HG03039 (cell line): ENCODE measurements at regions not wholly inside any gene's neighbourhood (a gene's known extent, or its start where the extent isn't known, plus 50 kb on each side); places are given as distances from the start of the nearest gene placed in this dataset.
A peak's percentile ranks its signal among the peaks of the same experiment; 100 is the strongest.
"Not testable (repeated sequence)": the region's sequence is repeated elsewhere in the genome, so short reads cannot be mapped to it uniquely, and the experiment has no call there.

Experiments
- ATAC-seq: cut with Tn5 transposase; IDR thresholded peaks from one replicate; pipeline ENCODE4 v1.9.1; 2021; ENCODE audit warnings: mild to moderate bottlenecking, moderate library complexity; ENCODE audit not compliant: unreplicated experiment

DNA sequence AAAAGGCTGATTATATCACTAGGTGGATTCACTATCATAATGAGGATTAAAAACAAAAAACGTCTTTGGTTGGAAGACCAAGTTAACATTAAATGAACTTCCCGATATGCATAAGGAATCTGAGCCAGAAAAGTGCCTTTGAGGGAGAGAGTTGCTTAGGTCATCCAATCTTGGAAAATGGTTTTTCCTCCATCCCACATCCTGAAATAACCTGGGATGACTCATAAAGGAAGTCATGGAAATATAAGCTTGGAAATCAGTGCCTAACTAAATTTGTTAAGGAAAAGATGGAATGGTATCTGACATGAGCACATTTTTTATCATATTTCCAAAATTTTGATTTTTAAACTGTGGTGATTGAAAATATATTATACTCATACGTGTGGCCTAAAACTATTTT is 66.0 kb downstream of the KBTBD8 start:
- ATAC-seq, result no peak

- peak; percentile 80 for ATAC-seq
These were observed 69.1 kb downstream of the KBTBD8 start for GRCh38 chr3:67067251-67067650.

GRCh38 chr3:67072640-67073039 is 74.5 kb downstream of the KBTBD8 start:
- ATAC-seq, result not testable (repeated sequence)

GRCh38 chr3:67073812-67074211 is 75.7 kb downstream of the KBTBD8 start:
- ATAC-seq, result no peak

DNA sequence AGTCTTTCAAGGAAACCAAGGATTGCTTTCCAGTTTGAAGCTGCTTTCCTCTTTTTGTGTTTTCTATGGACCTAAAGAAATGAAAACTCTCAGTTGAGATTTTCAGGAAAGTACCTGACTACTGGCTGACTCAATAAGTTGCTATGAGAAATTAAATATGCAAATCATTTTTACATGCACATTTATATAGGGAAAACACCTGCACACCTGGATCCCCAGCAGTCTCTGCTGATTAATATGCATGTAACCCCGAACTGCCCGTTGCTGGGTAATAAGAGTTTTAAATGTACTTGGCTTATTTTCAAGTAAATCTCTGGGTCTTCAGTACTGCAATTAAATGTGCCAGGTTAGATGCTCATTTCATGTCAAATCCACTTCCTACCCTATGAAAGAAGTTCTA is 77.2 kb downstream of the KBTBD8 start:
- no peak for ATAC-seq

GRCh38 chr3:67076607-67077006 is 78.5 kb downstream of the KBTBD8 start:
- no peak for ATAC-seq

DNA sequence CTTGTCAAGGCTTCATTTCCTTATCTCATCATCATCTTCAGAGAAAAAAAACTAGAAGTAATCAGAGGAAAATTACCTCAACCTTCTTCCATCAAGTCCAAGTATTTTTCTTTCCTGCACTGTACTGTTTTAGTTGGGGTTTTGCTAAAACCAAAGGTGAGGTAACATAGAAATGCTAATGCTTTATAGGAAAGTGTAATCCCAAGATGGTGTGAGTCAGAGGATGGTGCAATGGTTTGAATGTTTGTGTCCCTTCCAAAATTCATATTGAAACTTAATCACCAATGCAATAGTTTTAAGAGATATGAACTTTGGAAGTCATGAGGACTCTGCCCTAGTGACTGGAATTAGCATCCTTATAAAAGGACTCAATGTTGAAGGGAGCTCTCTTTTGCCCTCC is 79.5 kb downstream of the KBTBD8 start:
- ATAC-seq, result no peak

- ATAC-seq, result no peak
These were observed 84.5 kb downstream of the KBTBD8 start for GRCh38 chr3:67082533-67083024.

- ATAC-seq, result no peak
These were observed 85.2 kb downstream of the KBTBD8 start for GRCh38 chr3:67083277-67083676.

DNA sequence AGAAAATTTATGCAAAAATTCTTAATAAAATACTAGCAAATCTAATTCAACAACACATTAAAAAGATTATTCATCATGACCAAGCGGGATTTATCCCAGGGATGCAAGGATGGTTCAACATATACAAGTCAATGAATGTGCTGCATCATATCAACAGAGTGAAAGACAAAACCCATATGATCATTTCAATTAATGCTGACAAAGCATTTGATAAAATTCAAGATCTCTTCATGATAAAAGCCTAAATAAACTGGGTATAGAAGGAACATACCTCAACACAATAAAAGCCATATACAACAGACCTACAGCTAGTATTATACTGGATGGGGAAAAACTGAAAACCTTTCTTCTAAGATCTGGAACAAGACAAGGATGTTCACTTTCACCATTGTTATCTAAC is 89.7 kb downstream of the KBTBD8 start:
- ATAC-seq, result no peak

- ATAC-seq, result no peak
These were observed 92.4 kb downstream of the KBTBD8 start for GRCh38 chr3:67090474-67090873.

GRCh38 chr3:67093305-67093704 is 95.2 kb downstream of the KBTBD8 start:
- ATAC-seq, result no peak

DNA sequence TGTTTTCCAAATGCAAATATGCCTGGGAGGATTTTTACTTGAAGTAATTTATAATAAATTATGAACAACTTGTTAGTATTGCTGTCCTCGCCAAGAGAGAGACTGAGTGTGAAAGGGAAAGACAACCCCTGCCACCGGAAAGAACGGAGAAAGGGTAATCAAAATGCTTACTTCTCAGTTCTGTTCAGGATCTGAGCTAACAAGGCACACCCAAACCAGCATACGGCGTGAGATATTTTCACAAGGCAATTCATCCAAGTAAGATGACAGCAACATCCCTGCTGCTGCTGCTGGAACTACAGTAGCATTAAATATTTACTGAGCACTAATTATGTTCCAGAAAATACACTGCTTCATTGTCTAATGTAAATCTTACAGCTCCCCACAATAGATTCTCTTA is 96.1 kb downstream of the KBTBD8 start:
- no peak for ATAC-seq

GRCh38 chr3:67094774-67095173 is 96.7 kb downstream of the KBTBD8 start:
- ATAC-seq, result no peak

- ATAC-seq, result no peak
These were observed 106.3 kb downstream of the KBTBD8 start for GRCh38 chr3:67104388-67104787.

DNA sequence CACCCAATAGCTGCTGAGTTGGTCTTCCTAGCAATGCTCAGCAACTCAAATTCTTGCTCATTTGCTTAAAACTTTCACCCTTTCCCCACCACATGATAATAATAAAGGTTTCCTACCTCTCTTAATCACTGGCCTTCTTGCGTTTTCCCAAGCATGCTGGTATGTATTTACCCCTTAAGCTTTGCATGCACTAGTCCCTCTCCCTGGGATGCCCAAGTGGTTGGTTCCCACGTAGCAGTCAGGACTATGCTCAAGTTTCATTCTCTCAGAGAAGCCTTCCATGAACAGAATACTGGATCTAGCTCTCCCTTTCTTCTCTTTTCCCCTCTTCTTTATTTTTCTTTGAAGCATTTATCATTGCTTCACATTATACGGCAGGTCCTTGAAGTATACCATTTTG is 108.8 kb downstream of the KBTBD8 start:
- no peak for ATAC-seq

DNA sequence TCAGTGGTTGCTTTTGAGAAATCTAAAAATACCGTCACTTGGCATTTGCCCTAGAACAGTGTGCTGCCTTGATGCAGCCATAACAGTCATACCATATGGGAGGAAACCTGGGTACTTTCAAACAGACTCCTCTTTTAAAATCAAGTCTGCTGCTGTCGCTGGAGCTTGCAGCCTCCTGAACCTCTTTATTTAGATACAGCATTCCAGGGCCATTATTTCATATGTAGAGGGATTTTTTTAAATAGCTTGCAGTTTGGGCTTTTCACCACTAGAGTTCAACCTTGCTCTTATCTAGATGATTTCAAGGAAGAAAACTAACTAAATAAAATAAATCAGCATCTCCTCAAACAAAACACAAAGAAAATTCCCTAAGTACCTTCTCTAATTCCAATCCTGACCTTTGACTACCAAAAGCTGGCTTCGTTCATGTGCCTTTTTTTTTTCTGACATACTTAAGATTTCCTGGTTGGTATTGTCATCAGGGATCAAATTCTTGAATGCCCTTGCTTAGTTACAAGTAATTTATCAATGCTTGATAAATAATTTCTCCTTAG is 111.6 kb downstream of the KBTBD8 start:
- ATAC-seq, result no peak

DNA sequence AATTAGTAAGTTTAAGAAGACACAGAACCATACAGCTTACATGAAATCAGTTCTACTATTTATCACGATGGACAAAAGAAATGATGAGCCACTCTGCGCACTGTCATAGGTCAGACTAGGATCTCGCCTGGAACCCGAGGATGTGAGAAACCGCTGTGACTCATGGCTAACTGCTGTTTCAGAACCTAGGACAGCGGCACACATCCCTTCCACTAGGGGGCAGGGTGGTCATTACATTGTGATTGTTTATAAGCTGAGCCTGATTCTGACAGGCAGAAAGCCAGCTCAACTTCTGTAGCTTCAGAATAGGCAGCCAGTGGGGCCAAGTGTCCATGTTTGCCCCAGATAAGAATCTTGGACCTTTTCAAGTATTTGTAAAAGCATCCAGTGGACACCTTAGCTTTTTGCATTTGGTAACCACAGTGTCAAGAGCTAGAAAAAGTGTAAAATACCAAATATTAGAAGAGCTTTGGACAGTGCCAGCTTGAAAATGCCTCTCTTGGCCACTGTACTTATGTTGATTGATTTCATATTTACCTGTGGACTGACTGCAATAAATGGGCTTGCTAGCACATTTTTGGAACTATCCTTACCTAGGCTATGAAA is 115.8 kb downstream of the KBTBD8 start:
- peak; percentile 96 for ATAC-seq

DNA sequence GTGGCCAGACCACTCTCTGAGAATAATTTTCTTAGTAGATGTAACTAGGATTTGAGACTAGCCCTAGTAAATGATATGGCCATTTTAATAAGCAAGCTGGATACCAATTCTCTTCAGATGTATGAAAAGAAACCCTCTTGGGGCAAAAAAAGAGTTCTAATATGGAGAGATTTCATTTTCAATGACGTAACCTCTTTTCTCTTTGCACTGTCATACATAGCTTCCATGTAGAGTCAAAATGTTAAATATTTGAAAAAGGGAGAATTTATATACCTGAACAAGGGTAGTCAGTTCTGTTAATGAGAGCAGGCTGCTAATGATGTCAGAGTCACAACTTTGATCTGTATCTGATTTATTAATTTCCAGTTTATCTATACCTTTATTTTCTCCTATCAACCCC is 120.0 kb downstream of the KBTBD8 start:
- no peak for ATAC-seq

DNA sequence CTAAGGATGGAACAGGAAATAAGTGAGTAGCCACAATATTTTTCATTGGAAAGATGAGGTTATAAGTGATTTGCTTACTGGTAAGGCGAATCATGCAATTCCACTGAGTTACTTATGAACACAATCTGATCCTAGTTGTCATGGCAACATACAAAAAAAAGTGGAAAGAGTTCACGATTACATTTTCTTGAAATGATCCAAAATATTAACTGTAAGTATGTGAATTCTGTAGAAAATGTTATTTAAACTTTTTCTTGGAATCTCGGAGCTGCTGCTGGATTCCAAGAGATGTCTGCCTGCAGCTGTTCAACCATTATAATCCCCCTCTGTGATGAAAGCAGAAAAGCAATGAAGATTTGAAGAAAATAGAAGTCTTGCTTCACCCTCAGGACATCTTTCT is 120.5 kb downstream of the KBTBD8 start:
- no peak for ATAC-seq

DNA sequence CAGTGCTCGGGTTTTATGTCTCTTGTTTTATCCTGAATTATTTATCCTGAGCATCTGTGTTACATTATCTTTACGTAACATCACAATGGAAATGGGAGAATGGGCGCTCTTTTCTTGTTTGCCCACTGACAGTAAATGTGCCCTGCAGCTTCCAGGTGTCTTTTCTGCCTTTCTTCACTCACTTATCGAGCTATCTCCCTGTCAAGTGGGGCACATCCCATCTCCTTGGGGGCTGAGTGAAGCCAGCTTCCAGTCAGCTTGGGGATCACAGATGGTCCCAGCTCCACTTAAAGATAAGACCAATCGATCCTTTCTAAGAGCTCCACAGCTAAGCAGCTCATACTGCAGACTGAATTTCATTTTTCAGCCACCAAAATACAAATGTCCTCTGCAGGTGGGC is 125.8 kb downstream of the KBTBD8 start:
- no peak for ATAC-seq

DNA sequence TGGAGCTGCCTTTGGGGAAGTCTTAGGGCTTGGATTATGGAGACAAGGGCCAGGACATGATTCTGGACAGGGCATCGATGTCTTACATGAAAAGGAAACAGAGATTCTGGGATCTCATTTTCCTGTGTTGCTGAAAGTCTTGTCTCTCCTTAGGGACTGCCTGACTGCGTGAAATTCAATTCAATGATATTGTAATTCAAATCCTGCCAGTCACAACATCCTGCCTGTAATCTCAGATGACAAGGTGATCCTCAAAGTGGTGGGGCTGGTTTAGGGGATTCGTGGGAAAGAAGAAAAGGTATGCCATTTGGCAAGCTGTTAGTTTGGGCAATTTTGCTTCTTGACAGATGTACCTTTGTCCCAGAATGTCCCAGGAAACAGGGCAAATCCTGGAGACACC is 129.1 kb downstream of the KBTBD8 start:
- no peak for ATAC-seq

DNA sequence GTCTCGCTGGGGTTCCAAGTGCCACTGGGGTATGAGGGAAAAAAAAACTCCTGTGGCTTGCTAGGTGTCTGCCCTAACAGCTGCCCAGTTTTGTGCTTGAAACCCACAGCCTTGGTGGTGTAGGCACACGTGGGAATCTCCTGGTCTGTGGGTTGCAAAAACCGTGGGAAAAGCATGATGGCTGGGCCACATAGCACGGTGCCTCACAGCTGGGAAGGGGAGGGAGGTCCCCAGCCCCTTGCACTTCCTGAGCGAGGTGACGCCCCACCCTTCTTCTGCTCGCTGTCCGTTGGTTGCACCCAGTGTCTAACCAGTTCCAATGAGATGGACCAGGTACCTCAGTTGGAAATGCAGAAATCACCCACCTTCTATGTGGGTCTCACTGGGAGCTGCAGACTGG is 144.3 kb downstream of the KBTBD8 start:
- no peak for ATAC-seq
